Lung (tissue), 11 donors: ENCODE measurements at regions not wholly inside any gene's neighbourhood (a gene's known extent, or its start where the extent isn't known, plus 50 kb on each side); places are given as distances from the start of the nearest gene placed in this dataset.

Source experiments
- ATAC-seq: fragments of 200-7000 bp; cut with Tn5 transposase; one replicate; pipeline ENCODE4 v1.9.1; 2020; ENCODE audit warnings: moderate number of reproducible peaks; ENCODE audit not compliant: insufficient read depth, low FRiP score
- DNase-seq, 3 donors: peaks; one replicate each; pipeline ENCODE4 v3.0.0-alpha.2; 2013 to 2017
- H3K27ac ChIP-seq, 2 donors: one replicate each; pipeline ENCODE4 v1.5.1; 2013; ENCODE audit warnings: mild to moderate bottlenecking in 2 of 2, moderate library complexity in 2 of 2, control low read depth in 1 of 2, inconsistent platforms in 1 of 2, low read depth in 1 of 2, low read length in 1 of 2
- H3K27me3 ChIP-seq, 3 donors: one replicate each; pipeline ENCODE4 v1.5.1; 2013; ENCODE audit warnings: low read length in 2 of 3; ENCODE audit not compliant: control insufficient read depth in 3 of 3, insufficient read depth in 3 of 3
- H3K36me3 ChIP-seq, 4 donors: one replicate each; pipeline ENCODE4 v1.5.1; 2013; ENCODE audit warnings: low read length in 4 of 4, mild to moderate bottlenecking in 1 of 4, moderate library complexity in 1 of 4; ENCODE audit not compliant: control insufficient read depth in 4 of 4, insufficient read depth in 4 of 4
- H3K4me1 ChIP-seq, 5 donors: one replicate each; pipeline ENCODE4 v1.5.1; 2013; ENCODE audit warnings: low read length in 5 of 5, mild to moderate bottlenecking in 2 of 5, moderate library complexity in 1 of 5; ENCODE audit not compliant: control insufficient read depth in 5 of 5, insufficient read depth in 5 of 5
- H3K4me3 ChIP-seq: one replicate; pipeline ENCODE4 v1.5.1; 2013; ENCODE audit warnings: mild to moderate bottlenecking, control low read depth, moderate library complexity
- H3K9ac ChIP-seq, 2 donors: one replicate each; pipeline ENCODE4 v1.5.1; 2013; ENCODE audit warnings: low read length in 2 of 2, control low read depth in 1 of 2; ENCODE audit not compliant: insufficient read depth in 1 of 2
- H3K9me3 ChIP-seq, 4 donors: one replicate each; pipeline ENCODE4 v1.5.1; 2013; ENCODE audit warnings: low read length in 3 of 4, mild to moderate bottlenecking in 1 of 4, moderate library complexity in 1 of 4; ENCODE audit not compliant: control insufficient read depth in 4 of 4, insufficient read depth in 3 of 4
- CTCF ChIP-seq: IDR thresholded peaks from 2 replicates; pipeline ENCODE4 v1.5.1; 2012; ENCODE audit warnings: mild to moderate bottlenecking; ENCODE audit errors: control extremely low read depth, extremely low read depth
- WGBS, 2 donors: extraction: QIAGEN DNeasy Blood & Tissue Kit; methylation state at CpG; one replicate each; pipeline ENCODE4 v1.1.7; 2013; 5-methylcytosine and 5-hydroxymethylcytosine counted together
- donor health status: control.
- donor health status: control.
- donor health status: Bipolar disorder and iron deficiency.
- donor health status: healthy.
- donor health status: DM: yes; HTN: yes; CAD: no.

- DNase-seq (no peak), ATAC-seq (no peak)
- Histone ChIP-seq H3K36me3 (no peaks in the 10 kb centered on the region), H3K4me3 (no peak overlapping the region), H3K9ac (no peak overlapping the region), H3K27ac (no peak overlapping the region), H3K4me1 (peaks cover 0 to 25% (median 9%) of the 10 kb centered on the region in 5 donors), H3K27me3 (no peaks in the 10 kb centered on the region), H3K9me3 (no peaks in the 10 kb centered on the region)
- no peak for TF ChIP-seq CTCF
- WGBS, 2 donors = 89% methylated on average over 9 of the region's 9 CpGs
These were observed 276.3 kb downstream of the NDUFA10 start for GRCh38 chr2:239748811-239749210.

GRCh38 chr2:239747771-239748170 lies 277.4 kb downstream of the NDUFA10 start:
- ATAC-seq (no peak), DNase-seq (no peak)
- no peak overlapping the region for H3K4me3 ChIP-seq
- no peak overlapping the region for H3K9ac ChIP-seq
- no peaks in the 10 kb centered on the region for H3K9me3 ChIP-seq
- H3K36me3 ChIP-seq = no peaks in the 10 kb centered on the region
- 94 to 97% methylated on average over 5 of the region's 5 CpGs for WGBS, 2 donors
- no peak overlapping the region for H3K27ac ChIP-seq
- no peaks in the 10 kb centered on the region for H3K27me3 ChIP-seq
- TF ChIP-seq CTCF = no peak
- peaks cover 0 to 25% (median 9%) of the 10 kb centered on the region in 5 donors for H3K4me1 ChIP-seq

GRCh38 chr2:239747274-239747673 lies 277.9 kb downstream of the NDUFA10 start:
- H3K27ac ChIP-seq = no peak overlapping the region
- 63 to 67% methylated on average over 16 of the region's 16 CpGs for WGBS, 2 donors
- no peaks in the 10 kb centered on the region for H3K27me3 ChIP-seq
- peaks cover 0 to 22% (median 9%) of the 10 kb centered on the region in 5 donors for H3K4me1 ChIP-seq
- no peak for TF ChIP-seq CTCF
- DNase-seq = no peak
- H3K9me3 ChIP-seq = no peaks in the 10 kb centered on the region
- ATAC-seq = no peak
- no peak overlapping the region for H3K4me3 ChIP-seq
- no peaks in the 10 kb centered on the region for H3K36me3 ChIP-seq
- H3K9ac ChIP-seq = no peak overlapping the region

GRCh38 chr2:239746559-239747246 lies 278.4 kb downstream of the NDUFA10 start:
- Histone ChIP-seq H3K36me3 (no peaks in the 10 kb centered on the region), H3K27ac (no peak overlapping the region), H3K4me3 (no peak overlapping the region), H3K9me3 (no peaks in the 10 kb centered on the region), H3K4me1 (peaks cover 0 to 16% (median 5%) of the 10 kb centered on the region in 5 donors), H3K27me3 (no peaks in the 10 kb centered on the region), H3K9ac (no peak overlapping the region)
- ATAC-seq = no peak
- peak in 2 of 3 donors; percentile 29 to 51 for DNase-seq
- 85 to 88% methylated on average over 17 of the region's 17 CpGs for WGBS, 2 donors
- no peak for TF ChIP-seq CTCF
